Endothelial cell of umbilical vein (primary cell): ENCODE measurements at regions not wholly inside any gene's neighbourhood (a gene's known extent, or its start where the extent isn't known, plus 50 kb on each side); places are given as distances from the start of the nearest gene placed in this dataset.

ENCODE experiments used
- BruUV-seq: library from RNA; stranded (reverse); fragments of 400-500 nt; replicated peaks from 2 replicates; lab custom pipeline; 2021; lab: Mats Ljungman, UMichigan
- CTCF ChIA-PET: fragments of 300-600, 350-600 bp; sonication (Branson Sonifier 250); formaldehyde crosslinking; loops from one replicate; lab custom pipeline; 2021; ENCODE audit warnings: antibody characterized with exemption, inconsistent platforms; lab: Charles Lee
- POLR2A ChIA-PET: fragments of 300-600, 350-600 bp; sonication (Branson Sonifier 250); formaldehyde crosslinking; loops from one replicate; lab custom pipeline; 2021; ENCODE audit warnings: antibody characterized with exemption, inconsistent platforms; lab: Charles Lee
- DNase-seq: peaks from one replicate; pipeline ENCODE4 v3.0.0-alpha.2; 2011; ENCODE audit warnings: low read depth, low spot score
- FAIRE-seq: peaks from 2 replicates; lab custom pipeline; 2011; peaks lifted over from hg19 to GRCh38; lab: Jason Lieb, UNC
- H2AFZ ChIP-seq: 2 replicates; pipeline ENCODE4 v1.6.0; 2012; ENCODE audit warnings: low read depth, low read length, control low read depth, inconsistent platforms
- H3K27ac ChIP-seq: 2 replicates; pipeline ENCODE4 v1.5.1; 2011; ENCODE audit warnings: low read depth, mild to moderate bottlenecking, control low read depth, low read length, moderate library complexity; ENCODE audit not compliant: insufficient read depth
- H3K27me3 ChIP-seq, 2 experiments: 2 replicates each; pipeline versions ENCODE4 v1.6.0 to v1.6.1; 2011; ENCODE audit warnings: low read length in 2 of 2, mixed read lengths in 1 of 2; ENCODE audit not compliant: control insufficient read depth in 2 of 2, insufficient read depth in 2 of 2
- H3K36me3 ChIP-seq, 2 experiments: 2 replicates in 1 of 2; 3 replicates in 1 of 2; pipeline ENCODE4 v1.5.1; 2011; ENCODE audit warnings: low read length in 2 of 2, mild to moderate bottlenecking in 1 of 2, moderate library complexity in 1 of 2; ENCODE audit not compliant: control insufficient read depth in 2 of 2, insufficient read depth in 2 of 2; ENCODE audit errors: extremely low read depth in 1 of 2
- H3K4me1 ChIP-seq: 3 replicates; pipeline ENCODE4 v1.5.1; 2011; ENCODE audit warnings: mild to moderate bottlenecking, low read length; ENCODE audit not compliant: control insufficient read depth, insufficient read depth; ENCODE audit errors: extremely low read depth
- H3K4me2 ChIP-seq: 2 replicates; pipeline ENCODE4 v1.6.1; 2011; ENCODE audit warnings: low read length, control low read depth, mixed read lengths; ENCODE audit not compliant: insufficient read depth
- H3K4me3 ChIP-seq, 3 experiments: fragments of 200-600 bp in 1 of 3; sonication (generic), shearing (Covaris generic) in 1 of 3; replicated peaks in 1 of 3; 2 replicates each; pipeline ENCODE4 v1.5.1; 2011 to 2016; ENCODE audit warnings: control low read depth in 3 of 3, low read length in 3 of 3, mild to moderate bottlenecking in 2 of 3, inconsistent platforms in 1 of 3, low read depth in 1 of 3, moderate library complexity in 1 of 3; ENCODE audit not compliant: insufficient read depth in 1 of 3
- H3K79me2 ChIP-seq: 2 replicates; pipeline ENCODE4 v1.6.0; 2012; ENCODE audit warnings: low read length, inconsistent platforms; ENCODE audit not compliant: control insufficient read depth, insufficient read depth
- H3K9ac ChIP-seq: replicated peaks from 2 replicates; pipeline ENCODE3; 2011; ENCODE audit warnings: low read length, control low read depth; ENCODE audit not compliant: insufficient read depth; ENCODE audit errors: extremely low read depth
- H3K9me1 ChIP-seq: replicated peaks from 3 replicates; pipeline ENCODE4 v1.6.0; 2011; ENCODE audit warnings: mild to moderate bottlenecking, low read length; ENCODE audit not compliant: control insufficient read depth, insufficient read depth; ENCODE audit errors: extremely low read depth
- H3K9me3 ChIP-seq: replicated peaks from 2 replicates; pipeline ENCODE4 v1.5.1; 2012; ENCODE audit warnings: low read length, inconsistent platforms; ENCODE audit not compliant: control insufficient read depth, insufficient read depth
- H4K20me1 ChIP-seq: replicated peaks from 2 replicates; pipeline ENCODE3; 2011; ENCODE audit warnings: mild to moderate bottlenecking, low read length; ENCODE audit not compliant: control insufficient read depth, insufficient read depth; ENCODE audit errors: extremely low read depth
- CTCF ChIP-seq, 2 donors: IDR thresholded peaks; 1 replicate in 1 of 2; 2 replicates in 1 of 2; pipeline ENCODE4 v1.5.1; 2011; ENCODE audit warnings: low read length in 2 of 2, mild to moderate bottlenecking in 2 of 2, moderate library complexity in 2 of 2, control low read depth in 1 of 2, inconsistent platforms in 1 of 2, low read depth in 1 of 2; ENCODE audit not compliant: insufficient read depth in 1 of 2; ENCODE audit errors: extremely low read depth in 1 of 2
- EZH2 ChIP-seq: IDR thresholded peaks from 2 replicates; pipeline ENCODE4 v1.6.1; 2012; ENCODE audit warnings: borderline replicate concordance, low read depth, mild to moderate bottlenecking, moderate library complexity, low read length, inconsistent platforms; ENCODE audit not compliant: severe bottlenecking
- FOS ChIP-seq: IDR thresholded peaks from 2 replicates; pipeline ENCODE4 v1.6.1; 2011; ENCODE audit warnings: mild to moderate bottlenecking, low read length, moderate library complexity, borderline replicate concordance; ENCODE audit not compliant: insufficient read depth
- GATA2 ChIP-seq: IDR thresholded peaks from 2 replicates; pipeline ENCODE4 v1.7.0; 2011; ENCODE audit warnings: low read depth, mild to moderate bottlenecking, moderate library complexity, mixed read lengths, low read length; ENCODE audit not compliant: insufficient read length, insufficient read depth
- JUN ChIP-seq: IDR thresholded peaks from 2 replicates; pipeline ENCODE4 v1.6.1; 2011; ENCODE audit warnings: borderline replicate concordance, low read depth; ENCODE audit not compliant: insufficient read length, insufficient read depth
- MAX ChIP-seq: IDR thresholded peaks from 2 replicates; pipeline ENCODE4 v1.6.1; 2011; ENCODE audit not compliant: insufficient read depth, insufficient read length
- MYC ChIP-seq: IDR thresholded peaks from one replicate; pipeline ENCODE4 v1.6.1; 2011; ENCODE audit warnings: mild to moderate bottlenecking, low read depth, low read length
- POLR2A ChIP-seq: IDR thresholded peaks from 2 replicates; pipeline ENCODE4 v1.6.1; 2012; ENCODE audit warnings: low read depth, mild to moderate bottlenecking, control low read depth, low read length
- POLR2AphosphoS5 ChIP-seq: IDR thresholded peaks from 2 replicates; pipeline ENCODE4 v1.6.1; 2012; ENCODE audit warnings: low read depth, mild to moderate bottlenecking, control low read depth, low read length, moderate library complexity; ENCODE audit not compliant: insufficient read depth
- dilution Hi-C: fragments of 300-500 bp; cut with MboI; formaldehyde crosslinking; loops from one replicate; pipeline ENCODE4 v1.15.0; 2019; ENCODE audit warnings: low sequenced_read_pairs; ENCODE audit not compliant: extremely low pct_ligation_motif_present
- intact Hi-C: fragments of 100-400 bp; cut with micrococcal nuclease; formaldehyde crosslinking; loops from one replicate; pipeline ENCODE4 v1.10.0; 2022

- no peak for FAIRE-seq
- dilution Hi-C loops, result no loop called here
- no peaks in the 10 kb centered on the region for H4K20me1 ChIP-seq
- H3K9ac ChIP-seq, result no peak overlapping the region
- no TSS peak for BruUV-seq
- H2AFZ ChIP-seq, result no peak overlapping the region
- POLR2A ChIA-PET, result interaction anchor here (0.6 kb wide), 1 partner anchor 1664 kb away, joined by 3 read pairs; no protein-coding TSS in a partner anchor
- DNase-seq, result no peak
- H3K79me2 ChIP-seq, result no peaks in the 10 kb centered on the region
- no peaks in the 10 kb centered on the region for H3K9me1 ChIP-seq
- H3K27me3 ChIP-seq, result no peaks in the 10 kb centered on the region
- intact Hi-C loops, result no loop called here
- H3K9me3 ChIP-seq, result no peaks in the 10 kb centered on the region
- H3K4me2 ChIP-seq, result no peak overlapping the region
- TF ChIP-seq MYC (no peak), POLR2A (no peak), EZH2 (no peak), CTCF (IDR thresholded peaks at IDR 0.05; ENCODE audit: extremely low read depth in 1 of 2, insufficient read depth in 1 of 2, low read depth in 1 of 2, low read length in 2 of 2) (no peak), JUN (no peak), FOS (no peak), MAX (no peak)
- no peaks in the 10 kb centered on the region for H3K4me1 ChIP-seq
- H3K36me3 ChIP-seq, result no peaks in the 10 kb centered on the region
- H3K27ac ChIP-seq, result no peak overlapping the region
- no peak overlapping the region for H3K4me3 ChIP-seq
- CTCF ChIA-PET, result no interaction called here
These were observed 309.4 kb upstream of the MAN1A1 start for GRCh38 chr6:119658917-119659316.

GRCh38 chr6:119655124-119655523, 305.6 kb upstream of the MAN1A1 start:
- Histone ChIP-seq H3K27me3 (no peaks in the 10 kb centered on the region), H3K9me3 (no peaks in the 10 kb centered on the region), H3K4me2 (no peak overlapping the region), H3K4me1 (no peaks in the 10 kb centered on the region), H3K9me1 (no peaks in the 10 kb centered on the region), H3K4me3 (no peak overlapping the region), H3K27ac (no peak overlapping the region), H3K9ac (no peak overlapping the region), H4K20me1 (no peaks in the 10 kb centered on the region), H3K36me3 (no peaks in the 10 kb centered on the region), H2AFZ (no peak overlapping the region), H3K79me2 (no peaks in the 10 kb centered on the region)
- DNase-seq (no peak), FAIRE-seq (no peak)
- dilution Hi-C loops, result no loop called here
- no peak for TF ChIP-seq POLR2AphosphoS5
- TF ChIP-seq EZH2, result no peak
- no peak for TF ChIP-seq FOS
- no peak for TF ChIP-seq GATA2
- TF ChIP-seq CTCF (IDR thresholded peaks at IDR 0.05; ENCODE audit: extremely low read depth in 1 of 2, insufficient read depth in 1 of 2, low read depth in 1 of 2, low read length in 2 of 2), result no peak
- TF ChIP-seq MAX, result no peak
- TF ChIP-seq JUN, result no peak
- no peak for TF ChIP-seq POLR2A
- TF ChIP-seq MYC, result no peak
- POLR2A ChIA-PET, result no interaction called here
- intact Hi-C loops, result no loop called here
- BruUV-seq, result no TSS peak
- CTCF ChIA-PET, result no interaction called here
